Transverse colon (tissue), 4 donors: ENCODE measurements at regions not wholly inside any gene's neighbourhood (a gene's known extent, or its start where the extent isn't known, plus 50 kb on each side); places are given as distances from the start of the nearest gene placed in this dataset.
A peak's percentile ranks its signal among the peaks of the same experiment; 100 is the strongest.

Experiments used
- DNase-seq: peaks from one replicate; pipeline ENCODE4 v3.0.0-alpha.2; 2019
- H3K27ac ChIP-seq, 4 donors: fragments of 200-600 bp; sonication (generic); 2 replicates each; pipeline ENCODE4 v1.5.1; 2016 to 2018; ENCODE audit warnings: inconsistent platforms in 4 of 4
- H3K27me3 ChIP-seq: fragments of 200-600 bp; sonication (generic); 2 replicates; pipeline ENCODE4 v1.5.1; 2017; ENCODE audit warnings: inconsistent platforms
- H3K36me3 ChIP-seq, 4 donors: fragments of 200-600 bp; sonication (generic); 2 replicates each; pipeline ENCODE4 v1.5.1; 2017 to 2019; ENCODE audit warnings: inconsistent platforms in 4 of 4
- H3K4me1 ChIP-seq, 4 donors: fragments of 200-600 bp; sonication (generic); 2 replicates each; pipeline ENCODE4 v1.5.1; 2017 to 2020; ENCODE audit warnings: inconsistent platforms in 4 of 4
- H3K4me3 ChIP-seq, 4 donors: fragments of 200-600 bp; sonication (generic); 1 replicate in 1 of 4; 2 replicates in 3 of 4; pipeline versions ENCODE4 v1.5.1 to v1.6.1; 2017 to 2019; ENCODE audit warnings: inconsistent platforms in 4 of 4
- H3K9me3 ChIP-seq, 2 donors: fragments of 200-600 bp; sonication (generic); 2 replicates each; pipeline ENCODE4 v1.5.1; 2017 to 2019; ENCODE audit warnings: inconsistent platforms in 2 of 2
- EP300 ChIP-seq: sonication (generic); formaldehyde crosslinking; IDR thresholded peaks from one replicate; pipeline ENCODE4 v1.6.1; 2017; ENCODE audit warnings: antibody characterized with exemption, low read depth
- POLR2A ChIP-seq: fragments of 450-650 bp; IDR thresholded peaks from one replicate; pipeline ENCODE4 v1.6.1; 2016; ENCODE audit warnings: antibody characterized with exemption, mild to moderate bottlenecking, moderate library complexity
- POLR2AphosphoS5 ChIP-seq, 3 donors: sonication (generic); formaldehyde crosslinking; IDR thresholded peaks; one replicate each; pipeline ENCODE4 v1.6.1; 2016; ENCODE audit warnings: antibody characterized with exemption in 3 of 3
- WGBS, 2 donors: methylation state at CpG; one replicate each; pipeline ENCODE4 v1.1.5; 2018; ENCODE audit warnings: low coverage in 1 of 2; 5-methylcytosine and 5-hydroxymethylcytosine counted together
- in situ Hi-C, 4 donors: fragments of 200-750 bp; cut with MboI; loops; one replicate each; pipeline versions ENCODE4 v1.15.0 to v1.15.1; 2017; ENCODE audit warnings: low sequenced_read_pairs in 3 of 4, low pct_ligation_motif_present in 1 of 4, low pct_unique_long_range_greater_than_20kb in 1 of 4
- intact Hi-C: fragments of 100-400 bp; cut with DNase I; formaldehyde crosslinking; loops from one replicate; pipeline ENCODE4 v1.15.1; 2023; ENCODE audit warnings: low total_unique reads
- TF ChIP-seq, protein P1 (sequence below), 5 experiments: fragments of 200-600 bp in 3 of 5; fragments of 450-650 bp in 2 of 5; sonication (generic) in 3 of 5; IDR thresholded peaks; 1 replicate in 2 of 5; 2 replicates in 3 of 5; pipeline ENCODE4 v1.5.1; 2016 to 2017; ENCODE audit warnings: antibody characterized with exemption in 5 of 5, inconsistent platforms in 3 of 5, mild to moderate bottlenecking in 2 of 5, moderate library complexity in 1 of 5

GRCh38 chr5:15425766-15426165 is 74.2 kb upstream of the FBXL7 start:
- TF ChIP-seq POLR2AphosphoS5 (IDR thresholded peaks at IDR 0.05) (no peak), POLR2A (no peak)
- TF ChIP-seq, protein P1, sequence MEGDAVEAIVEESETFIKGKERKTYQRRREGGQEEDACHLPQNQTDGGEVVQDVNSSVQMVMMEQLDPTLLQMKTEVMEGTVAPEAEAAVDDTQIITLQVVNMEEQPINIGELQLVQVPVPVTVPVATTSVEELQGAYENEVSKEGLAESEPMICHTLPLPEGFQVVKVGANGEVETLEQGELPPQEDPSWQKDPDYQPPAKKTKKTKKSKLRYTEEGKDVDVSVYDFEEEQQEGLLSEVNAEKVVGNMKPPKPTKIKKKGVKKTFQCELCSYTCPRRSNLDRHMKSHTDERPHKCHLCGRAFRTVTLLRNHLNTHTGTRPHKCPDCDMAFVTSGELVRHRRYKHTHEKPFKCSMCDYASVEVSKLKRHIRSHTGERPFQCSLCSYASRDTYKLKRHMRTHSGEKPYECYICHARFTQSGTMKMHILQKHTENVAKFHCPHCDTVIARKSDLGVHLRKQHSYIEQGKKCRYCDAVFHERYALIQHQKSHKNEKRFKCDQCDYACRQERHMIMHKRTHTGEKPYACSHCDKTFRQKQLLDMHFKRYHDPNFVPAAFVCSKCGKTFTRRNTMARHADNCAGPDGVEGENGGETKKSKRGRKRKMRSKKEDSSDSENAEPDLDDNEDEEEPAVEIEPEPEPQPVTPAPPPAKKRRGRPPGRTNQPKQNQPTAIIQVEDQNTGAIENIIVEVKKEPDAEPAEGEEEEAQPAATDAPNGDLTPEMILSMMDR (IDR thresholded peaks at IDR 0.05) = no peak
- in situ Hi-C loops = no loop called here
- peak overlapping the region in 1 of 4 donors; percentile 16 for H3K4me3 ChIP-seq
- no peaks in the 10 kb centered on the region for H3K9me3 ChIP-seq
- 26 to 36% methylated on average over 4 to 6 of the region's 6 CpGs for WGBS, 2 donors
- intact Hi-C loops = no loop called here
- no peak overlapping the region for H3K27ac ChIP-seq
- no peaks in the 10 kb centered on the region for H3K36me3 ChIP-seq
- H3K4me1 ChIP-seq = peaks cover 0 to 3% (median 0%) of the 10 kb centered on the region in 4 donors
- H3K27me3 ChIP-seq = no peaks in the 10 kb centered on the region
- no peak for DNase-seq

GRCh38 chr5:15424769-15425168 is 75.2 kb upstream of the FBXL7 start:
- TF ChIP-seq POLR2AphosphoS5 (IDR thresholded peaks at IDR 0.05) (no peak), POLR2A (no peak), EP300 (no peak)
- TF ChIP-seq, protein P1 (IDR thresholded peaks at IDR 0.05) = no peak
- Histone ChIP-seq H3K27me3 (no peaks in the 10 kb centered on the region), H3K4me3 (no peak overlapping the region), H3K4me1 (peaks cover 0 to 3% (median 0%) of the 10 kb centered on the region in 4 donors), H3K27ac (no peak overlapping the region), H3K9me3 (no peaks in the 10 kb centered on the region), H3K36me3 (no peaks in the 10 kb centered on the region)
- no peak for DNase-seq
- WGBS, 2 donors = 83 to 88% methylated on average over 3 of the region's 3 CpGs
- intact Hi-C loops (no loop called here), in situ Hi-C loops (no loop called here)

GRCh38 chr5:15421921-15422412 is 78.0 kb upstream of the FBXL7 start:
- TF ChIP-seq, protein P1 (IDR thresholded peaks at IDR 0.05) = no peak
- TF ChIP-seq POLR2A (no peak), POLR2AphosphoS5 (IDR thresholded peaks at IDR 0.05) (peak; percentile 29 to 58 (median 44))
- Histone ChIP-seq H3K4me3 (no peak overlapping the region), H3K9me3 (no peaks in the 10 kb centered on the region), H3K27ac (peak overlapping the region in 2 of 4 donors; percentile 24 to 38), H3K27me3 (no peaks in the 10 kb centered on the region), H3K4me1 (peaks cover 0 to 3% (median 0%) of the 10 kb centered on the region in 4 donors), H3K36me3 (no peaks in the 10 kb centered on the region)
- intact Hi-C loops = no loop called here
- DNase-seq = no peak
- in situ Hi-C loops = no loop called here
- 34 to 50% methylated on average over 3 to 4 of the region's 4 CpGs for WGBS, 2 donors

GRCh38 chr5:15421381-15421780 is 78.6 kb upstream of the FBXL7 start:
- no peak for TF ChIP-seq POLR2A
- no peak for TF ChIP-seq POLR2AphosphoS5 (IDR thresholded peaks at IDR 0.05)
- TF ChIP-seq EP300 = no peak
- TF ChIP-seq, protein P1 (IDR thresholded peaks at IDR 0.05) = no peak
- H3K36me3 ChIP-seq = no peaks in the 10 kb centered on the region
- intact Hi-C loops = no loop called here
- H3K4me1 ChIP-seq = peaks cover 0 to 3% (median 0%) of the 10 kb centered on the region in 4 donors
- peak overlapping the region in 1 of 4 donors; percentile 23 for H3K27ac ChIP-seq
- no peak for DNase-seq
- in situ Hi-C loops = no loop called here
- H3K4me3 ChIP-seq = no peak overlapping the region
- no peaks in the 10 kb centered on the region for H3K27me3 ChIP-seq
- H3K9me3 ChIP-seq = no peaks in the 10 kb centered on the region
- WGBS, 2 donors = 65 to 77% methylated on average over 3 of the region's 3 CpGs
